Fibroblast of peridontal ligament (primary cell): ENCODE measurements at regions not wholly inside any gene's neighbourhood (a gene's known extent, or its start where the extent isn't known, plus 50 kb on each side); places are given as distances from the start of the nearest gene placed in this dataset.

Experiments
- DNase-seq: peaks from one replicate; pipeline ENCODE4 v3.0.0-alpha.2; 2010; ENCODE audit errors: extremely low read depth

GRCh38 chr15:25233766-25234350 is 205.0 kb downstream of the UBE3A start:
- no peak for DNase-seq

- DNase-seq, result no peak
Measured at GRCh38 chr15:25234831-25235230, 204.0 kb downstream of the UBE3A start.

- DNase-seq, result no peak
Measured at GRCh38 chr15:25235391-25235790, 203.4 kb downstream of the UBE3A start.

- DNase-seq, result no peak
Measured at GRCh38 chr15:25236143-25236860, 202.5 kb downstream of the UBE3A start.

GRCh38 chr15:25236861-25237155 is 202.0 kb downstream of the UBE3A start:
- DNase-seq, result no peak

- no peak for DNase-seq
Measured at GRCh38 chr15:25237291-25237978, 201.4 kb downstream of the UBE3A start.

- DNase-seq, result no peak
Measured at GRCh38 chr15:25238126-25238525, 200.7 kb downstream of the UBE3A start.

- DNase-seq, result no peak
Measured at GRCh38 chr15:25238716-25239470, 199.9 kb downstream of the UBE3A start.

GRCh38 chr15:25239471-25240345 is 199.1 kb downstream of the UBE3A start:
- DNase-seq, result no peak

- DNase-seq, result no peak
Measured at GRCh38 chr15:25240461-25241021, 198.3 kb downstream of the UBE3A start.

- DNase-seq, result no peak
Measured at GRCh38 chr15:25241241-25241801, 197.5 kb downstream of the UBE3A start.

- no peak for DNase-seq
Measured at GRCh38 chr15:25242166-25242879, 196.5 kb downstream of the UBE3A start.

GRCh38 chr15:25242957-25243799 is 195.6 kb downstream of the UBE3A start:
- no peak for DNase-seq

GRCh38 chr15:25243800-25244097 is 195.1 kb downstream of the UBE3A start:
- DNase-seq, result no peak

GRCh38 chr15:25244731-25245585 is 193.9 kb downstream of the UBE3A start:
- DNase-seq, result no peak

GRCh38 chr15:25245801-25246622 is 192.8 kb downstream of the UBE3A start:
- DNase-seq, result no peak

GRCh38 chr15:25246641-25247406 is 192.0 kb downstream of the UBE3A start:
- DNase-seq, result no peak
